Endometrial microvascular endothelial cells (primary cell): ENCODE measurements at regions not wholly inside any gene's neighbourhood (a gene's known extent, or its start where the extent isn't known, plus 50 kb on each side); places are given as distances from the start of the nearest gene placed in this dataset.
"Not testable (repeated sequence)": the region's sequence is repeated elsewhere in the genome, so short reads cannot be mapped to it uniquely, and the experiment has no call there.

Source experiments
- in situ Hi-C: cut with HindIII; loops from 2 replicates; pipeline ENCODE4 v1.10.0; 2017; ENCODE audit warnings: low sequenced_read_pairs, low pct_unique_long_range_greater_than_20kb; ENCODE audit errors: inconsistent ontology term

DNA sequence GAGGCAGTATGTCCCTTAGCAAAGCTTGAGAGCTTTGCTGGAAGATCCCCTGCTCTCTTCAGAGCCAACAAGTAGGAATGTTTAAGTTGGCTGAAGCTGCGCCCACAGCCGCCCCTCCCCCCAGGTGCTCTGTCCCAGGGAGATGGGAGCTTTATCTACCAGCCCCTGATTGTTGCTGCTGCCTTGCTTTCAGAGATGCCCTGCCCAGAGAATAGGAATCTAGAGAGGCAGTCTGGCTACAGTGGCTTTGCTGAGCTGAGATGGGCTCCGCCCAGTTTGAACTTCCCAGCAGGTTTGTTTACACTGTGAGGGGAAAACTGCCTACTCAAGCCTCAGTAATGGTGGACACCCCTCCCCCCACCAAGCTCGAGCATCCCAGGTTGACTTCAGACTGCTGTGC, 423.6 kb downstream of the KCTD16 start:
- in situ Hi-C loops, result not testable (repeated sequence)

GRCh38 chr5:144585681-144586080, 415.0 kb downstream of the KCTD16 start:
- in situ Hi-C loops, result no loop called here

DNA sequence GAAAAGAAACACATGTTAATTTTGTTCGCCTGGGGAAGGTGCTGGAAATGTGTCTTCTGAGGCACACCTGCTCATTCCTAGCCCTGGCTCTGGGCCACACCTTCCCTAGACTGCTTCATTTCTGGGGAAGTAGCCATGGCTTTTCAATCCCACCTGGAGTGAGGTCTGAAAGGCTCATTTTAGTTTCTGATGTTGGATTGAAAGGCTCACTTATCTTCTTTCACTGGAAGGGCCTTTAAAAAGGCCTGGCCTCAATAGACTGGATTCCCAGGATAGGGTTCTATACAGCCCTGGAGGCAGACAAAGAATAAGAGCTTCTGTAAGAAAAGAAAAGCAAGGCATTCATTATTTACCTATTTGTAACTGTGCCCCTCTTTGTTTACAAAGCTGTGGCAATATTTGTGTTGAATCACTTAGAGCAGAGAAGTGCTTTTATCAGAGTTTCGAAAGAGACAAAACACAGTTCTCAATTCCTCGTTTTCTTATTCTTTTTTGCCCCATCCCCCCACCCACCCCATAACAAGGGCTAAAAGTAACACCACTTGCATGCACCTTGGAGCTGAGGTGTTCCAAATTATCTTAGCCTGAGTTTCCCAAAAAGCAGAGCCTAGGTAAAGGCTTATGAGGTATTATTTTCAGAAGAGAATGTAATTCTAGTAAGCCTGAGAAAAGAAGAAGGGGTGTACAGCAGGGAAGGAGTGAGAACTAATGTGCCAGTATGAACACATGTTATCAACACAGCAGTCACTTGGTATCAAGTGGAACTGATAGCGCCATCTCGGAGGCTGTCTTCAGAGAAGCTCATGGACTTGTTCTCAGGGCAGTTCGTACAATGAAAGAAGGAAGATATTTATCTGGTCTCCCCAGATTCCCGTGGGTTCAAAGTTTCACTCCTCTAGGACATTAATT, 413.1 kb downstream of the KCTD16 start:
- in situ Hi-C loops, result no loop called here

GRCh38 chr5:144582066-144582465, 411.4 kb downstream of the KCTD16 start:
- in situ Hi-C loops, result no loop called here

- in situ Hi-C loops, result no loop called here
Measured at GRCh38 chr5:144581044-144581443, 410.4 kb downstream of the KCTD16 start.

DNA sequence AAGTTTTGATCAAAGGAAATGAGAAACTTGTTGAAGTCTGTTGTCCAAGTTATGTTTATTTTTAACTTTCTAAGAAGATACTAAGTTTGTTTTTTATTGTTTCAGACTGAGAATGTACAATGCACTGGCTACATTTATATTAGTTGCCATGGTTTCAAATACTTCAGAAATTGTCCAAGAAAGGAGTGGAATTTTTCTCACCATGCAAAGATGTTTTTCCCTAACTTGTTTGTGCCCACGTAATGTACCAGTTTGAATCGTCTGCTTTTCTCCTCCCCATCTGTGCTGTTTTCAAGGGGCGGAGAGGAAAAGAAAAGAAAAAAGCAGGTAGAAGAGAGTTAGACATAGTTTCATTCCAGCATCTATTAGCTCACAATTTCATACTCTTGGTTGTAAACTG, 407.0 kb downstream of the KCTD16 start:
- in situ Hi-C loops, result no loop called here

GRCh38 chr5:144575736-144576135, 405.1 kb downstream of the KCTD16 start:
- in situ Hi-C loops, result no loop called here

GRCh38 chr5:144567421-144567780, 396.7 kb downstream of the KCTD16 start:
- in situ Hi-C loops, result no loop called here

GRCh38 chr5:144566747-144567420, 396.2 kb downstream of the KCTD16 start:
- in situ Hi-C loops, result no loop called here

- in situ Hi-C loops, result no loop called here
Measured at GRCh38 chr5:144549580-144549979, 378.9 kb downstream of the KCTD16 start.

GRCh38 chr5:144548936-144549335, 378.3 kb downstream of the KCTD16 start:
- in situ Hi-C loops, result no loop called here

DNA sequence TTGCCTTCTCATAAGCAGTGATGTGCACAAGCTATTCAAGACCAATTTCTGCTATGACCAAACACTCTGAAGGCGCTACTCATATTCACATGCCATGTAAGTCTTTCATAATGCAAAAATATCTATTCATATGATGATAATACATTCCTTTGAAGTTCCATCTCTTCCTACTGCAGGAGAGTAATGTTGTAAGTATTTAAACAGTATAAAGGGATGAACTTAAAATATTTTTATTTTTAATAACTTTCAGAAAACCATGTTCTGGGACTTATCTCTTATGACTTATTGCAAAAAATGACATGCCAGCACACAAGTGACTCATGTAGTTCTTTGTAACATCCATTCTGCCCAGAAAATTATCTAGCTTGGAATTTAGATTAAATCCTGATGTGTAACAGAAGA, 376.4 kb downstream of the KCTD16 start:
- in situ Hi-C loops, result no loop called here

- in situ Hi-C loops, result no loop called here
Measured at GRCh38 chr5:144538845-144539244, 368.2 kb downstream of the KCTD16 start.
